ENCODE measurements at regions not wholly inside any gene's neighbourhood (a gene's known extent, or its start where the extent isn't known, plus 50 kb on each side); places are given as distances from the start of the nearest gene placed in this dataset.

- no peaks in the 10 kb centered on the region for H3K27me3 ChIP-seq
- H3K36me3 ChIP-seq: no peaks in the 10 kb centered on the region
- H3K9me3 ChIP-seq: no peaks in the 10 kb centered on the region
- TF ChIP-seq EP300 (IDR thresholded peaks at IDR 0.05): no peak
- no peak for TF ChIP-seq POLR2A (IDR thresholded peaks at IDR 0.05)
- no peak for TF ChIP-seq CTCF (IDR thresholded peaks at IDR 0.05)
- TF ChIP-seq POLR2AphosphoS5 (IDR thresholded peaks at IDR 0.05): no peak
- 57 to 65% methylated on average over 1 of the region's 1 CpG for WGBS, 2 donors
- H3K4me3 ChIP-seq: no peak overlapping the region
- no peaks in the 10 kb centered on the region for H3K4me1 ChIP-seq
- no peak overlapping the region for H3K27ac ChIP-seq
- DNase-seq (no peak), ATAC-seq (ENCODE audit: low FRiP score in 2 of 2) (no peak)
Measured at GRCh38 chr16:82523815-82524214, 103.0 kb upstream of the CDH13 start.

GRCh38 chr16:82522026-82522425, 104.7 kb upstream of the CDH13 start:
- TF ChIP-seq EP300 (IDR thresholded peaks at IDR 0.05): no peak
- no peak for TF ChIP-seq CTCF (IDR thresholded peaks at IDR 0.05)
- no peak for TF ChIP-seq POLR2AphosphoS5 (IDR thresholded peaks at IDR 0.05)
- no peak for TF ChIP-seq POLR2A (IDR thresholded peaks at IDR 0.05)
- no peaks in the 10 kb centered on the region for H3K9me3 ChIP-seq
- WGBS, 2 donors: 70 to 73% methylated on average over 6 of the region's 6 CpGs
- H3K27ac ChIP-seq: no peak overlapping the region
- no peak for DNase-seq
- no peaks in the 10 kb centered on the region for H3K27me3 ChIP-seq
- ATAC-seq (ENCODE audit: low FRiP score in 2 of 2): no peak
- no peaks in the 10 kb centered on the region for H3K4me1 ChIP-seq
- no peak overlapping the region for H3K4me3 ChIP-seq
- no peaks in the 10 kb centered on the region for H3K36me3 ChIP-seq

GRCh38 chr16:82518811-82519210, 108.0 kb upstream of the CDH13 start:
- no peaks in the 10 kb centered on the region for H3K9me3 ChIP-seq
- ATAC-seq (ENCODE audit: low FRiP score in 2 of 2): no peak
- 66 to 71% methylated on average over 2 of the region's 2 CpGs for WGBS, 2 donors
- no peak overlapping the region for H3K27ac ChIP-seq
- no peaks in the 10 kb centered on the region for H3K36me3 ChIP-seq
- H3K4me3 ChIP-seq: no peak overlapping the region
- no peak for DNase-seq
- no peaks in the 10 kb centered on the region for H3K27me3 ChIP-seq
- TF ChIP-seq EP300 (IDR thresholded peaks at IDR 0.05) (no peak), CTCF (IDR thresholded peaks at IDR 0.05) (no peak), POLR2A (IDR thresholded peaks at IDR 0.05) (no peak), POLR2AphosphoS5 (IDR thresholded peaks at IDR 0.05) (no peak)
- no peaks in the 10 kb centered on the region for H3K4me1 ChIP-seq

- H3K4me1 ChIP-seq: no peaks in the 10 kb centered on the region
- no peak overlapping the region for H3K27ac ChIP-seq
- no peak for ATAC-seq (ENCODE audit: low FRiP score in 2 of 2)
- H3K4me3 ChIP-seq: no peak overlapping the region
- 80 to 81% methylated on average over 4 of the region's 4 CpGs for WGBS, 2 donors
- DNase-seq: no peak
- no peaks in the 10 kb centered on the region for H3K36me3 ChIP-seq
- H3K27me3 ChIP-seq: no peaks in the 10 kb centered on the region
- no peaks in the 10 kb centered on the region for H3K9me3 ChIP-seq
- TF ChIP-seq POLR2AphosphoS5 (IDR thresholded peaks at IDR 0.05) (no peak), EP300 (IDR thresholded peaks at IDR 0.05) (no peak), CTCF (IDR thresholded peaks at IDR 0.05) (no peak), POLR2A (IDR thresholded peaks at IDR 0.05) (no peak)
Measured at GRCh38 chr16:82514262-82514661, 112.5 kb upstream of the CDH13 start.

- Histone ChIP-seq H3K36me3 (no peaks in the 10 kb centered on the region), H3K27me3 (no peaks in the 10 kb centered on the region), H3K4me3 (no peak overlapping the region), H3K4me1 (no peaks in the 10 kb centered on the region), H3K27ac (no peak overlapping the region), H3K9me3 (peaks cover 0 to 8% (median 0%) of the 10 kb centered on the region in 4 donors)
- ATAC-seq (ENCODE audit: low FRiP score in 2 of 2) (no peak), DNase-seq (no peak)
- TF ChIP-seq CTCF (IDR thresholded peaks at IDR 0.05): no peak
- TF ChIP-seq EP300 (IDR thresholded peaks at IDR 0.05): no peak
- TF ChIP-seq POLR2AphosphoS5 (IDR thresholded peaks at IDR 0.05): no peak
- TF ChIP-seq POLR2A (IDR thresholded peaks at IDR 0.05): no peak
- WGBS, 2 donors: 77 to 89% methylated on average over 2 of the region's 2 CpGs
Measured at GRCh38 chr16:82510789-82511305, 115.9 kb upstream of the CDH13 start.

All from upper lobe of left lung (tissue), 6 donors.